Right lobe of liver (tissue), 6 donors: ENCODE measurements at regions not wholly inside any gene's neighbourhood (a gene's known extent, or its start where the extent isn't known, plus 50 kb on each side); places are given as distances from the start of the nearest gene placed in this dataset.

ENCODE experiments used
- ATAC-seq, 4 donors: fragments of 200-7000 bp; cut with Tn5 transposase; one replicate each; pipeline ENCODE4 v1.9.1; 2020; ENCODE audit warnings: mild to moderate bottlenecking in 4 of 4, moderate library complexity in 4 of 4
- DNase-seq, 3 donors: peaks; one replicate each; pipeline ENCODE4 v3.0.0-alpha.2; 2020
- H3K27ac ChIP-seq, 3 donors: fragments of 200-600 bp; one replicate each; pipeline ENCODE4 v1.8.0; 2022
- H3K27me3 ChIP-seq, 2 donors: fragments of 200-600 bp; one replicate each; pipeline ENCODE4 v1.8.0; 2022
- H3K36me3 ChIP-seq, 4 donors: fragments of 200-600 bp; sonication (generic) in 1 of 4; one replicate each; pipeline versions ENCODE4 v1.5.1 to v1.8.0; 2017 to 2022; ENCODE audit warnings: control low read depth in 1 of 4
- H3K4me1 ChIP-seq, 4 donors: fragments of 200-600 bp; sonication (generic) in 1 of 4; one replicate each; pipeline versions ENCODE4 v1.5.1 to v1.8.0; 2017 to 2022; ENCODE audit warnings: control low read depth in 1 of 4
- H3K4me3 ChIP-seq, 3 donors: fragments of 200-600 bp; one replicate each; pipeline ENCODE4 v1.8.0; 2022
- H3K9me3 ChIP-seq, 4 donors: fragments of 200-600 bp; sonication (generic) in 1 of 4; one replicate each; pipeline versions ENCODE4 v1.5.1 to v1.8.0; 2017 to 2022; ENCODE audit warnings: control low read depth in 1 of 4
- CTCF ChIP-seq, 4 donors: fragments of 200-600 bp in 3 of 4; fragments of 450-650 bp in 1 of 4; IDR thresholded peaks; one replicate each; pipeline versions ENCODE4 v1.5.1 to v1.8.0; 2016 to 2022; ENCODE audit warnings: antibody characterized with exemption in 4 of 4, mild to moderate bottlenecking in 2 of 4
- POLR2A ChIP-seq: fragments of 450-650 bp; IDR thresholded peaks from one replicate; pipeline ENCODE4 v1.6.1; 2017; ENCODE audit warnings: antibody characterized with exemption, mild to moderate bottlenecking
- WGBS: methylation state at CpG from one replicate; pipeline ENCODE4 v1.1.6; 2018; ENCODE audit warnings: low coverage, low lambda C conversion rate; ENCODE audit not compliant: insufficient coverage; ENCODE audit errors: missing lambda C conversion rate; 5-methylcytosine and 5-hydroxymethylcytosine counted together
- intact Hi-C, 2 donors: fragments of 100-400 bp; cut with DNase I; formaldehyde crosslinking; loops; one replicate each; pipeline versions ENCODE4 v1.11.2 to v1.14.1; 2022
- donor health status: DM: no; HTN: yes; CAD: no.
- donor health status: DM: no; HTN: no; CAD: no.
- donor health status: DM: no; HTN: no; CAD: no.
- donor health status: DM: no; HTN: yes; CAD: no.
- donor health status: DM: no; HTN: yes; CAD: no.

GRCh38 chr4:24228692-24229091 is 338.8 kb upstream of the PPARGC1A start:
- Histone ChIP-seq H3K27me3 (no peaks in the 10 kb centered on the region), H3K27ac (peak overlapping the region; percentile 63 to 77 (median 68)), H3K4me3 (no peak overlapping the region), H3K9me3 (no peaks in the 10 kb centered on the region), H3K36me3 (no peaks in the 10 kb centered on the region), H3K4me1 (peaks cover 0 to 56% (median 16%) of the 10 kb centered on the region in 4 donors)
- TF ChIP-seq CTCF (IDR thresholded peaks at IDR 0.05) (no peak), POLR2A (no peak)
- DNase-seq (no peak), ATAC-seq (peak; percentile 4 to 61 (median 20))
- intact Hi-C loops = no loop called here
- 15% methylated on average over 4 of the region's 4 CpGs for WGBS

GRCh38 chr4:24226667-24227066 is 336.8 kb upstream of the PPARGC1A start:
- Histone ChIP-seq H3K36me3 (no peaks in the 10 kb centered on the region), H3K4me1 (peaks cover 0 to 56% (median 16%) of the 10 kb centered on the region in 4 donors), H3K27me3 (no peaks in the 10 kb centered on the region), H3K9me3 (no peaks in the 10 kb centered on the region), H3K4me3 (no peak overlapping the region), H3K27ac (peak overlapping the region; percentile 8 to 77 (median 36))
- DNase-seq (peak; percentile 49 to 59 (median 52)), ATAC-seq (peak in 3 of 4 donors; percentile 45 to 49 (median 47))
- TF ChIP-seq CTCF (IDR thresholded peaks at IDR 0.05) = no peak
- no peak for TF ChIP-seq POLR2A
- intact Hi-C loops = no loop called here
- WGBS = 32% methylated on average over 4 of the region's 4 CpGs

- Histone ChIP-seq H3K9me3 (no peaks in the 10 kb centered on the region), H3K36me3 (no peaks in the 10 kb centered on the region), H3K27me3 (no peaks in the 10 kb centered on the region), H3K4me1 (peaks cover 0 to 51% (median 14%) of the 10 kb centered on the region in 4 donors), H3K4me3 (no peak overlapping the region), H3K27ac (peak overlapping the region; percentile 5 to 77 (median 8))
- DNase-seq = no peak
- intact Hi-C loops = no loop called here
- whole genome bisulfite sequencing = 62% methylated on average over 8 of the region's 10 CpGs
- TF ChIP-seq CTCF (IDR thresholded peaks at IDR 0.05) (no peak), POLR2A (no peak)
- ATAC-seq = no peak
Observed at GRCh38 chr4:24226023-24226422, 336.2 kb upstream of the PPARGC1A start.

- intact Hi-C loops = no loop called here
Observed at GRCh38 chr4:24224446-24224845, 334.6 kb upstream of the PPARGC1A start.

More at GRCh38 chr4:24224446-24224845, 334.6 kb upstream of the PPARGC1A start:
- Histone ChIP-seq H3K27ac (peak overlapping the region in 2 of 3 donors; percentile 47 to 50), H3K36me3 (no peaks in the 10 kb centered on the region), H3K27me3 (no peaks in the 10 kb centered on the region), H3K4me1 (peaks cover 0 to 35% (median 7%) of the 10 kb centered on the region in 4 donors), H3K4me3 (no peak overlapping the region), H3K9me3 (no peaks in the 10 kb centered on the region)
- WGBS = 42% methylated on average over 4 of the region's 4 CpGs
- DNase-seq (no peak), ATAC-seq (peak; percentile 49 to 74 (median 61))
- TF ChIP-seq CTCF (IDR thresholded peaks at IDR 0.05) = no peak
- TF ChIP-seq POLR2A = no peak
